GM12892 (cell line): ENCODE measurements at regions not wholly inside any gene's neighbourhood (a gene's known extent, or its start where the extent isn't known, plus 50 kb on each side); places are given as distances from the start of the nearest gene placed in this dataset.
"Not testable (repeated sequence)": the region's sequence is repeated elsewhere in the genome, so short reads cannot be mapped to it uniquely, and the experiment has no call there.

Source experiments
- DNase-seq: peaks from one replicate; pipeline ENCODE4 v3.0.0; 2011; ENCODE audit not compliant: insufficient read length
- FAIRE-seq: peaks from 2 replicates; lab custom pipeline; 2011; peaks lifted over from hg19 to GRCh38; lab: Jason Lieb, UNC
- POLR2A ChIP-seq: IDR thresholded peaks from 2 replicates; pipeline ENCODE4 v1.6.1; 2011; ENCODE audit warnings: low read depth, low read length, control low read depth
- POLR2AphosphoS5 ChIP-seq: IDR thresholded peaks from 2 replicates; pipeline ENCODE4 v1.6.1; 2011; ENCODE audit warnings: low read depth, low read length, control low read depth
- TAF1 ChIP-seq: IDR thresholded peaks from 2 replicates; pipeline ENCODE4 v1.6.1; 2011; ENCODE audit warnings: low read depth, mild to moderate bottlenecking, control low read depth, low read length, borderline replicate concordance

- TF ChIP-seq POLR2A (no peak), TAF1 (no peak), POLR2AphosphoS5 (no peak)
- FAIRE-seq (no peak), DNase-seq (no peak)
These were observed 1007.7 kb upstream of the KLHL29 start for GRCh38 chr2:22377268-22377667.

DNA sequence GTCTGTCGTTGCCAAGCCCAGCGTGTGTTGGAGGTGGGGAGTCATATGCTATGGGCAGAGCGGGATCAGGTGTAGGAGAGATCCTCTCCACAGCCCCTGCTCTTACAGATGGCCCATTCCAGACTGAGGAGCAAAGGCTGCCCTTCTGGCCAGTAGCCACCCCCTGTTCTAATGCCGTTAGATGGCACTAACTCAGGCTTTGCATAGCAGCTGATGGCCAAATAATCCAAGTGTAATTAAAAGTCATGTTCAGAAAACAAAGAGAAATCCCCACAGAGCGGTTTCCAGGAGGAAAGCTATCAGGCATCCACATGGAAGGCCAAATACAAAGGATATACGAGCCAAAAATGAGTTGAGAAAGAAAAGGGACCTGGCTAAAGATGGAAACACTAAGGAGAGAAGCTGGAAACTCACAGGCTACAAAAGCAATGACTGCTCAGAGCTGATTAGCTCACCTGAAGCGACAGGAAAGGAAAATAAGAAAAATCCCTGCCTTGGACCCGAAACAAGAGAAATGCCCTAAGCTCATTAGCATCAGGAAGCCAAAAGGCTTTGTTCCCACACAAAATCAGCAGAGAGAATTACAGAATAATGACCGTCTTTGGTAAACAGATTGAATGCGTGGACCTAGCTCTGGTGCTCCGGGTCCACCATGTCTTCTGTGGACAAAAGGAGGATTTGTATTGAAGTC is 1002.4 kb upstream of the KLHL29 start:
- FAIRE-seq (no peak), DNase-seq (no peak)
- TF ChIP-seq POLR2AphosphoS5 (no peak), POLR2A (no peak), TAF1 (no peak)

DNA sequence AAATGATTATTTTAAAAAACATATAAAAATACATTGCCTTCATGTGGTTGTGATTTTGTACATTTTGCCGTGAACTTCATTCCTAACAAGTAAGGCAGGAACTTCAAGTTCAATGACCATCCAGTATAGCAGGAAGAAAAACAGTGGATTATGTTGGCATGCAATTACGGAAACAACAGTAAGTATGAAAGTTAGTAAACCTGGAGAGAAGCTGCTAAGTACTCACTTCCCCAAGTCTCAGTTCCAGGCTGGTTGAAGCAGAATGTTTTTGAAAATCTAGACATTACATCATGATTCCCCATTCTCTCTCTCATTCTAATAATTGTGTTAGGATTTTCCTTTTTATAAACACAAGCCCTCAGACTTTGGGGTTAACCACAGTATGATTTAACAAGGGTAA is 987.1 kb upstream of the KLHL29 start:
- no peak for FAIRE-seq
- no peak for DNase-seq
- no peak for TF ChIP-seq POLR2A
- TF ChIP-seq POLR2AphosphoS5: no peak
- no peak for TF ChIP-seq TAF1

GRCh38 chr2:22403748-22404147 is 981.2 kb upstream of the KLHL29 start:
- TF ChIP-seq POLR2AphosphoS5: no peak
- no peak for TF ChIP-seq TAF1
- no peak for TF ChIP-seq POLR2A
- FAIRE-seq (no peak), DNase-seq (no peak)

DNA sequence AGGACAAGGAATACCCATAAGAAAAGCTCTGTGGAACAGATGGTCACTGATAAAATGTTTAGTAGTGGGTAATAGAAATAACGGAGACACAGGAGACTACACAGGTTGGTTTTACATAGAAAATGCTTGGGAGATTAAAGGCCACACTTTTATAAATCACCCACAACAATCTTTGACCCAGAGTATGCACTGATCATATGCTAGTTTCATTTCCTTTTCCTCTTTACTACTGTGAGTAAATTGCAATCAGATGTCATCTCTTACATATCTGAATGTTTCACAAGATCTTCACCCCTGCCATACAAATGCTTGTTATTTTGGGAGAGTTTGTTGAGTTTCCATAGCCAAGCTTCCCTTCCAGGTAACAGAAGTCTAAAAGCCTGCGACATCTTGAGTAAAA is 978.4 kb upstream of the KLHL29 start:
- DNase-seq (no peak), FAIRE-seq (no peak)
- TF ChIP-seq POLR2AphosphoS5: no peak

- no peak for TF ChIP-seq POLR2AphosphoS5
- no peak for TF ChIP-seq POLR2A
- no peak for TF ChIP-seq TAF1
- no peak for DNase-seq
- no peak for FAIRE-seq
These were observed 964.9 kb upstream of the KLHL29 start for GRCh38 chr2:22420076-22420475.

- no peak for FAIRE-seq
- TF ChIP-seq POLR2AphosphoS5 (no peak), TAF1 (no peak), POLR2A (no peak)
- DNase-seq: no peak
These were observed 942.9 kb upstream of the KLHL29 start for GRCh38 chr2:22442051-22442450.

DNA sequence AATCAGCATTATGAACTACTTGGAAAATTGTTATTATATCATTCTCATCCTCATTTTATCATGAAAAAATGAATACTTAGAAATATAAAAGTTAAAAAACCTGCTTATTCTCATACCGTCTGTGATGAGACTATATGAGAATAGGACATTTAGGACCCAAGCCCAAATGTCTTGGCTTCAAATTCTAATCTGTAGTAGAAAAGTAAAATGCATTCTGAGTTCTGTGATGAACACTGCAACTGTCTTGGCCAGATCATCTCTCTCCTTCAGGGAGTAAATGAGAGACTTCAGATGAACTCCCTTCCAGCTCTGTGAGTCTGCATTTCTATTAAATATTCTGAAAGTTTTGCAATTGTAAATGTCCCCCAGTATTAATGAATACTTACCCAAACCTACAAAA is 940.7 kb upstream of the KLHL29 start:
- FAIRE-seq (no peak), DNase-seq (no peak)
- TF ChIP-seq POLR2A (no peak), TAF1 (no peak), POLR2AphosphoS5 (no peak)

DNA sequence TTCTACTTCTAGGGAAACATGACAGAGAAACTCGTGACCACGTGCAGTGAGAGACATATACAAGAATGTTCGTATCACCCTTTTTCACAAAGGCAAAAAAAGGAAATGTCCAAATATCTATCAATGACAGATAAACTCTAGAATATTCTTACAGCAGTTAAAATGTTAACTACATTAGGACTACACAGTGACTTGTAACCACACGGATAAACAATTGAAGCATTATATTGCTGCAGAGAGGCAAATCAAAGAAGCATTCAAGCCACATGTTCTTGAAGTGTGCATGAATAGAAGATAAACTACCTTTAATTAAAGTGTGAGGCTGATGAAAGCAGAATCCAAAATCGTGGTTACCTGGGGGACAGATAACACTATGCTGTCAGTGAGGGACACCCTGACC is 935.3 kb upstream of the KLHL29 start:
- TF ChIP-seq POLR2AphosphoS5: no peak
- no peak for TF ChIP-seq TAF1
- TF ChIP-seq POLR2A: no peak
- DNase-seq (no peak), FAIRE-seq (no peak)

DNA sequence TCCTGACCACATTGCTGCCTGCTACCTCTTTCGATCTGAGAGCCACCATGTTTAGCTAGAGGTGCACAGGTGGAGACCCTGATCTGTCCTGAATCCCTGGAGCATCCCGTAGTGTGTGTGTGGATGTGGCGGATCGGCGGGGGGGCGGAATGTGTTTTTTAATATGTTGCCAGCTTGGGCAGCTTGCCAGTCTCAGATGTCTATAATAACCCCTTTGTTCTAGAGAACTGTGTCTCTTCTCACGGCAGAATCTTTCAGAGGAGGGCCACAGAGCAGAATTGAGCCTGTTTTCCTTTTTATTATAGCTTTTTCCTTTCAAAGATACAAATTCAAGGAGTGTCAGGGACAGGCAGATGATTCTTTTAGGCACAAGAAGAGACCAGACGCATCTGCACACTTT is 934.1 kb upstream of the KLHL29 start:
- FAIRE-seq: no peak
- TF ChIP-seq POLR2AphosphoS5: no peak
- TF ChIP-seq POLR2A: no peak
- TF ChIP-seq TAF1: no peak
- no peak for DNase-seq

- DNase-seq: no peak
- FAIRE-seq: no peak
- TF ChIP-seq TAF1: no peak
- no peak for TF ChIP-seq POLR2AphosphoS5
- TF ChIP-seq POLR2A: no peak
These were observed 930.0 kb upstream of the KLHL29 start for GRCh38 chr2:22454826-22455485.

GRCh38 chr2:22458440-22458839 is 926.5 kb upstream of the KLHL29 start:
- DNase-seq (no peak), FAIRE-seq (no peak)
- no peak for TF ChIP-seq POLR2AphosphoS5
- TF ChIP-seq TAF1: no peak
- TF ChIP-seq POLR2A: no peak

- not testable (repeated sequence) for DNase-seq, FAIRE-seq
These were observed 909.9 kb upstream of the KLHL29 start for GRCh38 chr2:22475103-22475502.
